Uterus (tissue), 2 donors: ENCODE measurements at regions not wholly inside any gene's neighbourhood (a gene's known extent, or its start where the extent isn't known, plus 50 kb on each side); places are given as distances from the start of the nearest gene placed in this dataset.

Source experiments
- POLR2A ChIP-seq, 2 donors: fragments of 450-650 bp; IDR thresholded peaks; one replicate each; pipeline ENCODE4 v1.6.1; 2016; ENCODE audit warnings: antibody characterized with exemption in 2 of 2, mild to moderate bottlenecking in 1 of 2, moderate library complexity in 1 of 2
- TF ChIP-seq, protein P1 (sequence below), 4 experiments: fragments of 200-600 bp in 2 of 4; fragments of 450-650 bp in 2 of 4; sonication (generic) in 2 of 4; IDR thresholded peaks; one replicate each; pipeline ENCODE4 v1.5.1; 2016 to 2019; ENCODE audit warnings: antibody characterized with exemption in 4 of 4, mild to moderate bottlenecking in 2 of 4, moderate library complexity in 1 of 4

DNA sequence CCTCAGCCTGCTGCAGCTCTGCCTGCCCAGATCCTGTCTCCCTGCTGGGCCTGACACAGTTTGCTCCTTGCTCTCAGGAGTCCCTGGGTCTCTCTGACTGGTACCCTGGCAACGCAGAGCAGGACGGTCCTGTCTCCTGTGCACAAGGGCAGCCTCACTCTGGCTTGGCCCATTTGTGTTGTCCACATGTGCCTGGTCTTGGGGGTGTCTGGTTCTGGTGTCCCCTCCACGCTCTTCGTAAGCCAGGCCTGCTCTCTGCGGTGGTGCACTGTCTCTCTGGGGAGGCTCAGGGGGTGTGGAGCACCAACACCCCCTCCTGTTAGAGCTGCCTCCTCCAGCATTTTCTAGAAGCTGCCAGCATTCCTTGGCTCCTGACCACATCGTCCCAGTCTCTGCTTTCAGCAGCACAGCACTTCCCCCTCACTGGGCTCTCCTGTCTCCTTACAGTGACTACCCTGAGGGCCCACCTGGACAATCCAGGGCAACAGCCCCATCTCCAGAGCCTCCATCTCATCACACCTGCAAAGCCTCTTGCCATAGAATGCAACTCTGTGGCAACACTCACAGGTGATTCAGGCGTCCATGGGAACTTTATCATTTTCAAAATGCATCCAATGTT lies 235.6 kb upstream of the HS6ST1 start:
- TF ChIP-seq, protein P1, sequence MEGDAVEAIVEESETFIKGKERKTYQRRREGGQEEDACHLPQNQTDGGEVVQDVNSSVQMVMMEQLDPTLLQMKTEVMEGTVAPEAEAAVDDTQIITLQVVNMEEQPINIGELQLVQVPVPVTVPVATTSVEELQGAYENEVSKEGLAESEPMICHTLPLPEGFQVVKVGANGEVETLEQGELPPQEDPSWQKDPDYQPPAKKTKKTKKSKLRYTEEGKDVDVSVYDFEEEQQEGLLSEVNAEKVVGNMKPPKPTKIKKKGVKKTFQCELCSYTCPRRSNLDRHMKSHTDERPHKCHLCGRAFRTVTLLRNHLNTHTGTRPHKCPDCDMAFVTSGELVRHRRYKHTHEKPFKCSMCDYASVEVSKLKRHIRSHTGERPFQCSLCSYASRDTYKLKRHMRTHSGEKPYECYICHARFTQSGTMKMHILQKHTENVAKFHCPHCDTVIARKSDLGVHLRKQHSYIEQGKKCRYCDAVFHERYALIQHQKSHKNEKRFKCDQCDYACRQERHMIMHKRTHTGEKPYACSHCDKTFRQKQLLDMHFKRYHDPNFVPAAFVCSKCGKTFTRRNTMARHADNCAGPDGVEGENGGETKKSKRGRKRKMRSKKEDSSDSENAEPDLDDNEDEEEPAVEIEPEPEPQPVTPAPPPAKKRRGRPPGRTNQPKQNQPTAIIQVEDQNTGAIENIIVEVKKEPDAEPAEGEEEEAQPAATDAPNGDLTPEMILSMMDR (IDR thresholded peaks at IDR 0.05): no peak
- no peak for TF ChIP-seq POLR2A (IDR thresholded peaks at IDR 0.05)
